ENCODE measurements at regions not wholly inside any gene's neighbourhood (a gene's known extent, or its start where the extent isn't known, plus 50 kb on each side); places are given as distances from the start of the nearest gene placed in this dataset.

- TF ChIP-seq CTCF (IDR thresholded peaks at IDR 0.05) = no peak
- no peak for TF ChIP-seq POLR2A (IDR thresholded peaks at IDR 0.05)
These were observed 177.3 kb upstream of the TMEM72 start for GRCh38 chr10:44733501-44734488.
